Body of pancreas (tissue), 4 donors: ENCODE measurements at regions not wholly inside any gene's neighbourhood (a gene's known extent, or its start where the extent isn't known, plus 50 kb on each side); places are given as distances from the start of the nearest gene placed in this dataset.

Experiments used
- ATAC-seq: fragments of 150-250 bp; one replicate; pipeline ENCODE4 v1.9.1; 2016
- DNase-seq, 4 donors: peaks; one replicate each; pipeline ENCODE4 v3.0.0-alpha.2; 2019
- H3K27ac ChIP-seq, 4 donors: fragments of 200-600 bp; sonication (generic); 1 replicate in 3 of 4; 2 replicates in 1 of 4; pipeline versions ENCODE4 v1.5.1 to v1.6.1; 2016 to 2019; ENCODE audit warnings: mild to moderate bottlenecking in 1 of 4, mixed read lengths in 1 of 4, moderate library complexity in 1 of 4
- H3K27me3 ChIP-seq, 2 donors: fragments of 200-600 bp; sonication (generic); one replicate each; pipeline ENCODE4 v1.6.0; 2016; ENCODE audit warnings: mild to moderate bottlenecking in 1 of 2
- H3K36me3 ChIP-seq, 2 donors: fragments of 200-600 bp; sonication (generic); replicated peaks in 1 of 2; 2 replicates each; pipeline ENCODE4 v1.5.1; 2016; ENCODE audit warnings: low read depth in 2 of 2; ENCODE audit not compliant: insufficient read depth in 1 of 2
- H3K4me1 ChIP-seq: fragments of 200-600 bp; sonication (generic); one replicate; pipeline ENCODE4 v1.6.0; 2016
- H3K4me3 ChIP-seq, 2 donors: fragments of 200-600 bp; sonication (generic); 1 replicate in 1 of 2; 2 replicates in 1 of 2; pipeline ENCODE4 v1.5.1; 2016 to 2019
- H3K9me3 ChIP-seq, 3 donors: fragments of 200-600 bp; sonication (generic); 1 replicate in 2 of 3; 2 replicates in 1 of 3; pipeline ENCODE4 v1.5.1; 2016
- CTCF ChIP-seq, 7 experiments: fragments of 450-650 bp in 4 of 7; fragments of 200-600 bp in 3 of 7; sonication (generic) in 3 of 7; IDR thresholded peaks; one replicate each; pipeline ENCODE4 v1.5.1; 2016 to 2019; ENCODE audit warnings: antibody characterized with exemption in 7 of 7
- POLR2A ChIP-seq, 3 donors: fragments of 450-650 bp; IDR thresholded peaks; one replicate each; pipeline ENCODE4 v1.6.1; 2016; ENCODE audit warnings: antibody characterized with exemption in 3 of 3, mild to moderate bottlenecking in 2 of 3
- WGBS, 2 donors: methylation state at CpG; one replicate each; pipeline ENCODE4 v1.1.5; 2017; 5-methylcytosine and 5-hydroxymethylcytosine counted together
- intact Hi-C: fragments of 100-400 bp; cut with DNase I; formaldehyde crosslinking; loops from one replicate; pipeline ENCODE4 v1.15.1; 2023

DNA sequence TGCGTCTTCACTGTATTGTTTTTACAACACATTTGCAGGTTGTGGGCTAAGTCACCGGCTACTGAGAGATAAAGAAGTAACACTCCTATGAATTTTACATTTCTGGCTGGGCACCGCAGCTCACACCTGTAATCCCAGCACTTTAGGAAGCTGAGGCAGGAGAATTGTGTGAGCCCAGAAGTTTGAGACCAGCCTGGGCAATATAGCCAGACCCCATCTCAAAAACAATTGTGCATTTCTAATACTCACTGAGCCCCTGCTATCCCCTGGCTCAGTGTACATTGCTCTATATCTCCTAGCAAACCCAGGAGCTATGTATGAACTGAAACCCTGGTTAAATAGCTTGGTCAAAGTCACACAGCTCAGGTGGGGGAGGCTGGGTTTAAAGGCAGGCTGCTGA, 108.7 kb downstream of the ZNF281 start:
- Histone ChIP-seq H3K4me1 (peaks cover 52% of the 10 kb centered on the region), H3K27me3 (no peaks in the 10 kb centered on the region), H3K4me3 (no peak overlapping the region), H3K36me3 (no peaks in the 10 kb centered on the region), H3K27ac (peak overlapping the region; percentile 26 to 90 (median 84)), H3K9me3 (no peaks in the 10 kb centered on the region)
- WGBS, 2 donors = 43 to 58% methylated on average over 3 of the region's 3 CpGs
- intact Hi-C loops = no loop called here
- DNase-seq (no peak), ATAC-seq (no peak)
- no peak for TF ChIP-seq CTCF (IDR thresholded peaks at IDR 0.05)
- peak in 1 of 3 donors; percentile 12 for TF ChIP-seq POLR2A (IDR thresholded peaks at IDR 0.05)

- Histone ChIP-seq H3K36me3 (no peaks in the 10 kb centered on the region), H3K27ac (peak overlapping the region in 2 of 4 donors; percentile 29 to 84), H3K27me3 (no peaks in the 10 kb centered on the region), H3K9me3 (no peaks in the 10 kb centered on the region), H3K4me3 (no peak overlapping the region), H3K4me1 (peaks cover 66% of the 10 kb centered on the region)
- DNase-seq (no peak), ATAC-seq (no peak)
- intact Hi-C loops = no loop called here
- WGBS, 2 donors = 78 to 89% methylated on average over 1 of the region's 1 CpG
- TF ChIP-seq POLR2A (IDR thresholded peaks at IDR 0.05) = no peak
- no peak for TF ChIP-seq CTCF (IDR thresholded peaks at IDR 0.05)
Observed at GRCh38 chr1:200299571-200299970, 110.3 kb downstream of the ZNF281 start.

DNA sequence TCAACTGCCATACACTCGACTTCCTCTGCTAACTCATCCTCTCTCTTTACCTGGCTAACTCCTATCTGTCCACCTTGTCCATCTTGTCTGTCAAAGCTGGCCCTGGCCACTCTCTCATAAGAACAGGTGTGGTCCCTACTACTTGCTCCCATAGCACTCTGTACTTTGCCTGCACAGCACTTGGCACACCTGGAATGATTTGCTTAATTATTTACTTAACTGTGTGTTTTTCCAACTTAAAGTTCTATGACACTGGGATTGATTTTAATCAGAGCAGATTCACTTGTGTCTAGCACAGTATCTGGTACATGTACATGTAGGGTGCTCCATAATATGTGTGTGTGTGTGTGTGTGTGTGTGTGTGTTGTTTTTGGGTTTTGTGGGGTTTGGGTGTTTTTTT, 111.6 kb downstream of the ZNF281 start:
- DNase-seq (peak; percentile 60 to 76 (median 71)), ATAC-seq (peak; percentile 62)
- peaks cover 77% of the 10 kb centered on the region for H3K4me1 ChIP-seq
- intact Hi-C loops = no loop called here
- no peak for TF ChIP-seq POLR2A (IDR thresholded peaks at IDR 0.05)
- TF ChIP-seq CTCF (IDR thresholded peaks at IDR 0.05) = no peak
- no peaks in the 10 kb centered on the region for H3K27me3 ChIP-seq
- H3K9me3 ChIP-seq = no peaks in the 10 kb centered on the region
- H3K36me3 ChIP-seq = no peaks in the 10 kb centered on the region
- H3K27ac ChIP-seq = peak overlapping the region in 3 of 4 donors; percentile 40 to 54 (median 41)
- H3K4me3 ChIP-seq = no peak overlapping the region
- WGBS, 2 donors = 30 to 39% methylated on average over 1 of the region's 1 CpG

DNA sequence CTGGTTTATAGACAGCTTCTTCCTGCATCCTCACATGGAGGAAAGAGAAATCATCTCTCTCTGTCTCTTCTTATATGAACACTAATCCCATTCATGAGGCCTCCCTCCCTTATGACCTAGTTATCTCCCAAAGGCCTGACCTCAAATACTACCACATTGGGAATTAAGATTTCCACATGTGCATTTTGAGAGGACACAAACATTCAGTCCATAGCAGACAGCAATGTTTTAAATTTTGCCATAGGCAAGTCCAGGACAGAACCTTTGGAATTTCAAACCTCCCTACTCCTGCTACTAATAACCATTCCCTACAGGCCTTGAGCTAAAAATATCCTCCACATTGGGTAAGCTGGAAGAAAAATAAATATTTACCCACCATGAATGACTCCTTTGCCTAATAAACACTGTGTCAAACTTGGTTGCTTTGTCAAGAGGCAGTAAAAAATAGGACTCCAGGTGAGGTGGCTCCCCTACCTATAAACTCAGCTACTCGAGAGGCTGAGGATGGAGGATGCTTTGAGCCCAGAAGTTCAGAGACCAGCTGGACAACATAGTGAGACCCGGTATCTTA, 113.7 kb downstream of the ZNF281 start:
- DNase-seq (peak in 2 of 4 donors; percentile 26 to 34), ATAC-seq (peak; percentile 79)
- 7 to 12% methylated on average over 2 of the region's 2 CpGs for WGBS, 2 donors
- Histone ChIP-seq H3K9me3 (no peaks in the 10 kb centered on the region), H3K4me3 (no peak overlapping the region), H3K36me3 (no peaks in the 10 kb centered on the region), H3K27ac (peak overlapping the region; percentile 55 to 84 (median 72)), H3K27me3 (no peaks in the 10 kb centered on the region), H3K4me1 (peaks cover 84% of the 10 kb centered on the region)
- intact Hi-C loops = no loop called here
- no peak for TF ChIP-seq POLR2A (IDR thresholded peaks at IDR 0.05)

DNA sequence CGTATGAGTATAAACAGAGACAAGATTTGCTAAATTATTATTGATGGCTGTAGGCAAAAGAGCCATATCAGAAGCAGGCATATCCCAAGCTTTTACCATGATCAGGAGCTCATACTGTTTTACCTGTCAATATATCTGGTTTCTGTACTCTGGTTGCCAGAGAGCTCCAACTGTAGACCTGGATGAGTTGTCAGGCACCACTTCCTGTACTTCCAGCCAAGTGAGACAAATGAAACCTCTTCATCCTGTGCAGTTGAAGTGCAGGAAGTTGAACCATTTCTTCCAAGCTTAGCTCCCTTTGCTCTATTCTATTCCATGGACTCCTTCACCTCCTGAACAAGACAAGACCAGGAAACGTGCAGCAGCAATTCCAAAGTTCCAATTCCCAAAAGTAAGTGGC, 115.6 kb downstream of the ZNF281 start:
- no peak for TF ChIP-seq CTCF (IDR thresholded peaks at IDR 0.05)
- no peak for TF ChIP-seq POLR2A (IDR thresholded peaks at IDR 0.05)
- Histone ChIP-seq H3K36me3 (no peaks in the 10 kb centered on the region), H3K4me1 (peaks cover 70% of the 10 kb centered on the region), H3K4me3 (no peak overlapping the region), H3K27me3 (no peaks in the 10 kb centered on the region), H3K9me3 (no peaks in the 10 kb centered on the region), H3K27ac (peak overlapping the region in 3 of 4 donors; percentile 35 to 84 (median 37))
- 44 to 56% methylated on average over 2 of the region's 2 CpGs for WGBS, 2 donors
- DNase-seq (no peak), ATAC-seq (no peak)
- intact Hi-C loops = no loop called here
